Osteocyte (in vitro differentiated cells): ENCODE measurements at regions not wholly inside any gene's neighbourhood (a gene's known extent, or its start where the extent isn't known, plus 50 kb on each side); places are given as distances from the start of the nearest gene placed in this dataset.

Experiments used
- DNase-seq: peaks from one replicate; pipeline ENCODE4 v3.0.0; 2021; ENCODE audit warnings: mixed read lengths; ENCODE audit not compliant: unreplicated experiment; ENCODE audit errors: extremely low spot score
- H3K27ac Mint-ChIP-seq: one replicate; pipeline ENCODE4 v1.8.0; 2021; ENCODE audit warnings: mild to moderate bottlenecking, mixed read lengths; ENCODE audit not compliant: unreplicated experiment
- H3K27me3 Mint-ChIP-seq: one replicate; pipeline ENCODE4 v1.8.0; 2021; ENCODE audit warnings: mixed read lengths; ENCODE audit not compliant: unreplicated experiment
- H3K36me3 Mint-ChIP-seq: one replicate; pipeline ENCODE4 v1.8.0; 2021; ENCODE audit warnings: mixed read lengths; ENCODE audit not compliant: unreplicated experiment
- H3K4me1 Mint-ChIP-seq: one replicate; pipeline ENCODE4 v1.8.0; 2021; ENCODE audit warnings: mixed read lengths; ENCODE audit not compliant: unreplicated experiment
- H3K4me3 Mint-ChIP-seq: one replicate; pipeline ENCODE4 v1.8.0; 2021; ENCODE audit warnings: mild to moderate bottlenecking, moderate library complexity, mixed read lengths; ENCODE audit not compliant: unreplicated experiment
- H3K9me3 Mint-ChIP-seq: one replicate; pipeline ENCODE4 v1.8.0; 2021; ENCODE audit warnings: mixed read lengths; ENCODE audit not compliant: unreplicated experiment
- TF ChIP-seq, protein P1 (sequence below): fragments of 200-600 bp; sonication (generic); IDR thresholded peaks from 2 replicates; pipeline ENCODE4 v1.5.0; 2021; ENCODE audit warnings: antibody characterized with exemption, mild to moderate bottlenecking, moderate library complexity

DNA sequence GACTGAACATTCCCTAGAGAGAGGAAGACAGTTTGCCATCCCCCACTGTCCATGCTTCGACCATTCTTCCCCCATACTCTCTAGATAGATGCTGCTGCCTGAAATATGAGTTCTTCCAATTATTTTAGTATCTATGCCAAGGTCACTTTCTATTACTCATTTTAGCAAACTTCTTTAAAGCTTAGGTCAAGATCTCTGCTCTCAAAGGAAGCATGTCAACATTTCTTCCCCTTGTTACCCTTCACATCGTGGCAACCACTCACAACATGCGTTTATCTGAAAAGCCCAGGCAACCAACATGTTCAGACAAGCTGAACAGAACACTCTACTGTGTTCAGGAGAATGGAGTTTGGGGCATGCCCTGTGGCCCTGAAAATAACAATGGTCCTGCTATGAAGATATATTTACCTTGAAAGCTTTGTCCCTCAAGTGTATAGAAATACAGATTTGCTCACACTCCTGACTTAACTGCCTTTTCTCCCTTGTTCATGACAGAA, 138.4 kb upstream of the KIF2A start:
- Mint-ChIP-seq H3K27ac (no peak overlapping the region), H3K27me3 (peaks cover 28% of the 10 kb centered on the region), H3K4me3 (no peak overlapping the region), H3K36me3 (no peaks in the 10 kb centered on the region), H3K9me3 (no peaks in the 10 kb centered on the region), H3K4me1 (no peaks in the 10 kb centered on the region)
- TF ChIP-seq, protein P1, sequence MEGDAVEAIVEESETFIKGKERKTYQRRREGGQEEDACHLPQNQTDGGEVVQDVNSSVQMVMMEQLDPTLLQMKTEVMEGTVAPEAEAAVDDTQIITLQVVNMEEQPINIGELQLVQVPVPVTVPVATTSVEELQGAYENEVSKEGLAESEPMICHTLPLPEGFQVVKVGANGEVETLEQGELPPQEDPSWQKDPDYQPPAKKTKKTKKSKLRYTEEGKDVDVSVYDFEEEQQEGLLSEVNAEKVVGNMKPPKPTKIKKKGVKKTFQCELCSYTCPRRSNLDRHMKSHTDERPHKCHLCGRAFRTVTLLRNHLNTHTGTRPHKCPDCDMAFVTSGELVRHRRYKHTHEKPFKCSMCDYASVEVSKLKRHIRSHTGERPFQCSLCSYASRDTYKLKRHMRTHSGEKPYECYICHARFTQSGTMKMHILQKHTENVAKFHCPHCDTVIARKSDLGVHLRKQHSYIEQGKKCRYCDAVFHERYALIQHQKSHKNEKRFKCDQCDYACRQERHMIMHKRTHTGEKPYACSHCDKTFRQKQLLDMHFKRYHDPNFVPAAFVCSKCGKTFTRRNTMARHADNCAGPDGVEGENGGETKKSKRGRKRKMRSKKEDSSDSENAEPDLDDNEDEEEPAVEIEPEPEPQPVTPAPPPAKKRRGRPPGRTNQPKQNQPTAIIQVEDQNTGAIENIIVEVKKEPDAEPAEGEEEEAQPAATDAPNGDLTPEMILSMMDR, result no peak
- DNase-seq, result no peak

DNA sequence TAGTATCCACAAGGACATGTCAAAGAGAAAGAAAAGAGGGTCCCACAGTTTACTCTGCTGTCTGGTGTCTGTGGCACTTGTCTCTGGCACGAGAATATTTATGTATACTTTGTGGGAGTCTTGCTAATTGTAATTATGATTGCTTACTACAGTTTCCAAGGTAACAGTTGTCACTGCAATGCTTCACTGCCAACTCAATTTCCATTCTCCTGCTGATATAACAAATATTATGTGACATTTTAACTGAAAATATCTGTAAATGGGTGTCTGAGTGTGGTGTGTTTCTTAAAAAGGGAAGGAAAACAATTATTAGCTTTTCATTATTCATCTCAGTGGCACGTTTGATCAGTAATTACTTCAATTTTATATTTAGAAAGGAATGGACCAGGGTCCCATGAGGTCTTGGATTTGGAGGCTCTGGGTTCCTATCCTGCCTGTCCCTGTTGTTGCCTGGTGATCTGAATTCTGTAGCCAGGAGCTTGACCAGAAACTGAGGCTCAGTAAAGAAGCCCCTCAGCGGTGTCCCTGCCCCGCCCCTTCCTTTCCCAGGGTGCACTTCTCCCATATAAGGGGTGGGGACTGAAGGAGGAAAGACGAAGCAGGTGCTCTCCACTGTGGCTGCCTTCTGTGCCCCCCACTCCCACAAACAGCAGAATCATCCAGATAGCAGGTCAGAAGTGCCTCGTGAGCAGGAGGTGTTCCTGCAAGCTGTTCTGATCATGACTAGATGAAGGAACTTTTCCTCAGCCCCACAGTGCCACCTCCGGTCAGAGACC, 137.3 kb upstream of the KIF2A start:
- no peak for DNase-seq
- Mint-ChIP-seq H3K27ac (no peak overlapping the region), H3K4me3 (no peak overlapping the region), H3K27me3 (peaks cover 30% of the 10 kb centered on the region), H3K9me3 (no peaks in the 10 kb centered on the region), H3K36me3 (no peaks in the 10 kb centered on the region), H3K4me1 (no peaks in the 10 kb centered on the region)
- TF ChIP-seq, protein P1, result no peak

DNA sequence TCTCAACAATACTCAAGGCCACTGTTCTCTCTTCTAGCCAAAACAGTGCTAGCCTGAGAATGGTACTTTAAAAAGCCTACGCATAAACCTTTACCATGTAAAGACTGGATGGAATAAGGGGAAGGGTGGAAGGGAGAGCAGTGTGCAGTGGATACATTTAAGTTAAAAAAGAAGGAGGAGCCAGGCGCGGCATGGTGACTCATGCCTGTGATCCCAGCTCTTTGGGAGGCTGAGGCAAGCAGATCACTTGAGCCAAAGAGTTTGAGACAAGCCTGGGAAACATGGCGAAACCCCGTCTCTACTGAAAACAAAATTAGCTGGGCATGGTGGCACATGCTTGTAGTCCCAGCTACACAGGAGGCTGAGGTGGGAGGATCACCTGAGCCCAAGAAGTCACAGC, 127.7 kb upstream of the KIF2A start:
- TF ChIP-seq, protein P1, result no peak
- H3K4me3 Mint-ChIP-seq, result no peak overlapping the region
- peaks cover 23% of the 10 kb centered on the region for H3K27me3 Mint-ChIP-seq
- no peak overlapping the region for H3K27ac Mint-ChIP-seq
- DNase-seq, result no peak
- H3K9me3 Mint-ChIP-seq, result no peaks in the 10 kb centered on the region
- H3K36me3 Mint-ChIP-seq, result no peaks in the 10 kb centered on the region
- H3K4me1 Mint-ChIP-seq, result no peaks in the 10 kb centered on the region

DNA sequence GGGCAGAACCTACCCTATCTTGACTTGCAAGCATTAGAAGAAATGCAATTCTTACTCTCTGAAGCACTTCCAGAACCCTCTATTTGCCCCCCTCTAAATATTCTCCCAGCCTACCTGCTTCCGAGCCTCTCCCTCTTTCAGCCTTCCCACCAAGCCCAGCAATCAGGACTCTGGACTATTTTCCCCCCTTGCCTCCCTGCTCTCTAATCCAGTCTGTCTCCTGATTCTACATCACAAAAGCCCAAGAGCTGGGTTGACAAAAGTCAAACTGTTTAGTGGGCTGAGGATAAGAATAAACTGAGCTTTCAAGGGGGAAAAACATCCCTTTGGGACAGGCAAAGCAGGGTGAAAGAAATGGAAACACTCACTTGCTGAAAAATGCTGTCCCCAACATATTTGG, 123.2 kb upstream of the KIF2A start:
- Mint-ChIP-seq H3K4me3 (no peak overlapping the region), H3K27me3 (peaks cover 19% of the 10 kb centered on the region), H3K4me1 (no peaks in the 10 kb centered on the region), H3K9me3 (no peaks in the 10 kb centered on the region), H3K36me3 (no peaks in the 10 kb centered on the region), H3K27ac (no peak overlapping the region)
- no peak for DNase-seq
- TF ChIP-seq, protein P1, result no peak

DNA sequence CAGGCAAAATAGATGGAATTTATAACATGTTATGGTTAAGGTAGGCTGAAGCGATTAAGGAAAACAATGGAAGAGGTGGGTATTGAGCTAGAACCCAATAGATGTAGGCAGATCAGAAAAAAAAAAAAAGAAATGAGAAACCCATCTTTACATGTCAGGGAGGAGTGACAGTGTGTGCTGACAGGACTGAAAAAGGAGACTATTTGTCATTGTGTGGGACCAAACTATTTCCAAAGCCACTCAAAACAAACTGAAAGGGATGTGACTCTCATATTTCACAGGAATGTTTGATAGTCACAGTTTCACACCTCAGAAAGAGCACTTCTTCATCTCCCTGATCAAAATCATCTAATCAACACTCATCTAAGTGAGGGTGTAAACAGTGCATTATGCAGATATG, 122.3 kb upstream of the KIF2A start:
- H3K36me3 Mint-ChIP-seq, result no peaks in the 10 kb centered on the region
- H3K27ac Mint-ChIP-seq, result no peak overlapping the region
- TF ChIP-seq, protein P1, result no peak
- DNase-seq, result no peak
- no peaks in the 10 kb centered on the region for H3K4me1 Mint-ChIP-seq
- H3K9me3 Mint-ChIP-seq, result no peaks in the 10 kb centered on the region
- H3K27me3 Mint-ChIP-seq, result peaks cover 15% of the 10 kb centered on the region
- no peak overlapping the region for H3K4me3 Mint-ChIP-seq
